ENCODE measurements at regions not wholly inside any gene's neighbourhood (a gene's known extent, or its start where the extent isn't known, plus 50 kb on each side); places are given as distances from the start of the nearest gene placed in this dataset.

GRCh38 chr10:108521827-108522492 lies 1357.5 kb upstream of the SORCS1 start:
- Histone ChIP-seq H3K4me2 (ENCODE audit: low read length) (no peak overlapping the region), H3K36me3 (ENCODE audit: control insufficient read depth in 1 of 2, insufficient read depth in 2 of 2, low read length in 2 of 2) (no peaks in the 10 kb centered on the region), H3K9ac (ENCODE audit: low read length) (no peak overlapping the region), H3K9me2 (ENCODE audit: insufficient read depth) (no peaks in the 10 kb centered on the region), H4K20me1 (ENCODE audit: insufficient read depth) (no peaks in the 10 kb centered on the region), H3K4me3 (replicated peaks in 1 of 2; ENCODE audit: low read depth in 1 of 2, low read length in 2 of 2) (no peak overlapping the region), H2AFZ (ENCODE audit: low read depth, low read length, poor library complexity, severe bottlenecking) (no peak overlapping the region), H3K27ac (ENCODE audit: low read depth, low read length) (no peak overlapping the region), H3K4me1 (ENCODE audit: control insufficient read depth in 1 of 2, insufficient read depth in 2 of 2, low read length in 2 of 2) (no peaks in the 10 kb centered on the region), H3K27me3 (ENCODE audit: insufficient read depth, low read length) (no peaks in the 10 kb centered on the region), H3K9me3 (ENCODE audit: control insufficient read depth in 1 of 2, insufficient read depth in 1 of 2, low read depth in 1 of 2, low read length in 2 of 2) (peaks cover 21 to 40% of the 10 kb centered on the region in 2 experiments; a peak in 3 of 4 replicates), H3K79me2 (ENCODE audit: insufficient read depth, low read length) (no peaks in the 10 kb centered on the region)
- intact Hi-C loops (cut with micrococcal nuclease) = no loop called here
- no peak for ATAC-seq
- no peak for TF ChIP-seq ZBTB33 (IDR thresholded peaks at IDR 0.05; ENCODE audit: extremely low read depth, insufficient replicate concordance, low read length)
- ChIA-PET CTCF (no interaction called here), POLR2A (no interaction called here), RAD21 (ENCODE audit: low non-redundant PET in 1 of 2, low total read pairs in 2 of 2, uncharacterized antibody in 2 of 2, unreplicated experiment in 2 of 2) (no interaction called here)
- DNase-seq (ENCODE audit: low read depth, low spot score) = no peak
- no TSS peak for BruUV-seq (replicated peaks)

- Histone ChIP-seq H3K4me1 (ENCODE audit: control insufficient read depth in 1 of 2, insufficient read depth in 2 of 2, low read length in 2 of 2) (no peaks in the 10 kb centered on the region), H2AFZ (ENCODE audit: low read depth, low read length, poor library complexity, severe bottlenecking) (no peak overlapping the region), H3K9me2 (ENCODE audit: insufficient read depth) (no peaks in the 10 kb centered on the region), H3K9me3 (ENCODE audit: control insufficient read depth in 1 of 2, insufficient read depth in 1 of 2, low read depth in 1 of 2, low read length in 2 of 2) (peaks cover 12 to 16% of the 10 kb centered on the region in 2 experiments; a peak in 2 of 4 replicates), H3K36me3 (ENCODE audit: control insufficient read depth in 1 of 2, insufficient read depth in 2 of 2, low read length in 2 of 2) (no peaks in the 10 kb centered on the region), H4K20me1 (ENCODE audit: insufficient read depth) (no peaks in the 10 kb centered on the region), H3K9ac (ENCODE audit: low read length) (no peak overlapping the region), H3K27ac (ENCODE audit: low read depth, low read length) (no peak overlapping the region), H3K79me2 (ENCODE audit: insufficient read depth, low read length) (no peaks in the 10 kb centered on the region), H3K4me2 (ENCODE audit: low read length) (no peak overlapping the region), H3K27me3 (ENCODE audit: insufficient read depth, low read length) (no peaks in the 10 kb centered on the region), H3K4me3 (replicated peaks in 1 of 2; ENCODE audit: low read depth in 1 of 2, low read length in 2 of 2) (no peak overlapping the region)
- no peak for TF ChIP-seq POLR2A (IDR thresholded peaks at IDR 0.05; ENCODE audit: borderline replicate concordance, extremely low read depth, insufficient read depth, insufficient read length)
- no peak for TF ChIP-seq REST (IDR thresholded peaks at IDR 0.05; ENCODE audit: low read depth)
- no peak for TF ChIP-seq ELF1 (IDR thresholded peaks at IDR 0.05; ENCODE audit: borderline replicate concordance, low read depth)
- CTCF ChIA-PET = no interaction called here
- BruUV-seq (replicated peaks) = no TSS peak
- intact Hi-C loops (cut with micrococcal nuclease) = no loop called here
- no peak for DNase-seq (ENCODE audit: low read depth, low spot score)
- RAD21 ChIA-PET (ENCODE audit: low non-redundant PET in 1 of 2, low total read pairs in 2 of 2, uncharacterized antibody in 2 of 2, unreplicated experiment in 2 of 2) = no interaction called here
- ATAC-seq = no peak
- POLR2A ChIA-PET = no interaction called here
Measured at GRCh38 chr10:108515821-108516220, 1351.3 kb upstream of the SORCS1 start.

Measured in HCT116 (cell line).